ENCODE measurements at regions not wholly inside any gene's neighbourhood (a gene's known extent, or its start where the extent isn't known, plus 50 kb on each side); places are given as distances from the start of the nearest gene placed in this dataset.
"Not testable (repeated sequence)": the region's sequence is repeated elsewhere in the genome, so short reads cannot be mapped to it uniquely, and the experiment has no call there.

DNA sequence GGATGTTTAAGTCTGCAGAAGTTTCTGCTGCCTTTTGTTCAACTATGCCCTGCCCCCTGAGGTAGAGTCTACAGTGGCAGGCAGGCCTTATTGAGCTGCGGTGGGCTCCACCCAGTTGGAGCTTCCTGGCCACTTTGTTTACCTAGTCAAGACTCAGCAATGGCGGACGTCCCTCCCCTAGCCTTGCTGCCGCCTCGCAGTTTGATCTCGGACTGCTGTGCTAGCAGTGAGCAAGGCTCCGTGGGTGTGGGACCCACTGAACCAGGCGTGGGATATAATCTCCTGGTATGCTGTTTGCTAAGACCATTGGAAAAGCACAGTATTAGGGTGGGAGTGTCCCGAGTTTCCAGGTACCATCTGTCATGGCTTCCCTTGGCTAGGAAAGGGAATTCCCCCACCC lies 79.4 kb upstream of the RPS6KA6 start:
- CTCF ChIA-PET, result interaction anchor here (0.6 kb wide), 1 partner anchor 19 kb away, joined by 3 read pairs; no protein-coding TSS in a partner anchor
- H3K4me3 ChIP-seq (ENCODE audit: low read depth, low read length); H3K27ac ChIP-seq (ENCODE audit: extremely low read depth, low read depth, low read length); H3K4me1 ChIP-seq (ENCODE audit: control insufficient read depth, insufficient read depth, low read length); H3K36me3 ChIP-seq (ENCODE audit: control insufficient read depth in 2 of 2, insufficient read depth in 1 of 2, low read length in 2 of 2); H3K9me3 ChIP-seq (ENCODE audit: control insufficient read depth, insufficient read depth, low read depth, low read length); POLR2A ChIA-PET: not testable (repeated sequence)

DNA sequence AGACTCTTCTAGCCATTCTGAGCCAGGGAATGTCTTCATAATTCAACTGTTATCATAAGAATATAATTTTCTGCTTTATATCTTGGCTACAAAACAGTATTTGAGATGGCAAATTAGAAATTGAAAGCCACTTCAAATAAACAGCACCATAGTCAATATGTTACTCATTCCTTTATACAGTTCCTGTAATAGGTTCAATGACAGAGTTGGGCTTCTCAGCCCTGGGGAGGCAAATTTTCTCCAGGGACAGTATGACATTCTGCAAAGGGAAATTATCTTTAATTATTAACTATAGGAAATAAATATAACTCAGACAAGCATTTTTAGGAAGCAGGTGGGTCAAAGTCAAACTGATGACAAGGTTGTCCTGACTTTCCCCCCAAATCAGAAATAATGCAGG lies 71.9 kb upstream of the RPS6KA6 start:
- H3K4me3 ChIP-seq (ENCODE audit: low read depth, low read length), result no peak overlapping the region
- no peaks in the 10 kb centered on the region for H3K9me3 ChIP-seq (ENCODE audit: control insufficient read depth, insufficient read depth, low read depth, low read length)
- POLR2A ChIA-PET, result no interaction called here
- no peaks in the 10 kb centered on the region for H3K36me3 ChIP-seq (ENCODE audit: control insufficient read depth in 2 of 2, insufficient read depth in 1 of 2, low read length in 2 of 2)
- TF ChIP-seq ZNF529 (tag by site-specific recombination; IDR thresholded peaks at IDR 0.05; ENCODE audit: insufficient replicate concordance), result no peak
- no peak for TF ChIP-seq GLI4 (tag by site-specific recombination; IDR thresholded peaks at IDR 0.05)
- TF ChIP-seq, protein P1, sequence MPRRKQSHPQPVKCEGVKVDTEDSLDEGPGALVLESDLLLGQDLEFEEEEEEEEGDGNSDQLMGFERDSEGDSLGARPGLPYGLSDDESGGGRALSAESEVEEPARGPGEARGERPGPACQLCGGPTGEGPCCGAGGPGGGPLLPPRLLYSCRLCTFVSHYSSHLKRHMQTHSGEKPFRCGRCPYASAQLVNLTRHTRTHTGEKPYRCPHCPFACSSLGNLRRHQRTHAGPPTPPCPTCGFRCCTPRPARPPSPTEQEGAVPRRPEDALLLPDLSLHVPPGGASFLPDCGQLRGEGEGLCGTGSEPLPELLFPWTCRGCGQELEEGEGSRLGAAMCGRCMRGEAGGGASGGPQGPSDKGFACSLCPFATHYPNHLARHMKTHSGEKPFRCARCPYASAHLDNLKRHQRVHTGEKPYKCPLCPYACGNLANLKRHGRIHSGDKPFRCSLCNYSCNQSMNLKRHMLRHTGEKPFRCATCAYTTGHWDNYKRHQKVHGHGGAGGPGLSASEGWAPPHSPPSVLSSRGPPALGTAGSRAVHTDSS (tag by site-specific recombination; IDR thresholded peaks at IDR 0.05), result no peak
- TF ChIP-seq ZNF660 (tag by site-specific recombination; IDR thresholded peaks at IDR 0.05), result no peak
- TF ChIP-seq, protein P2, sequence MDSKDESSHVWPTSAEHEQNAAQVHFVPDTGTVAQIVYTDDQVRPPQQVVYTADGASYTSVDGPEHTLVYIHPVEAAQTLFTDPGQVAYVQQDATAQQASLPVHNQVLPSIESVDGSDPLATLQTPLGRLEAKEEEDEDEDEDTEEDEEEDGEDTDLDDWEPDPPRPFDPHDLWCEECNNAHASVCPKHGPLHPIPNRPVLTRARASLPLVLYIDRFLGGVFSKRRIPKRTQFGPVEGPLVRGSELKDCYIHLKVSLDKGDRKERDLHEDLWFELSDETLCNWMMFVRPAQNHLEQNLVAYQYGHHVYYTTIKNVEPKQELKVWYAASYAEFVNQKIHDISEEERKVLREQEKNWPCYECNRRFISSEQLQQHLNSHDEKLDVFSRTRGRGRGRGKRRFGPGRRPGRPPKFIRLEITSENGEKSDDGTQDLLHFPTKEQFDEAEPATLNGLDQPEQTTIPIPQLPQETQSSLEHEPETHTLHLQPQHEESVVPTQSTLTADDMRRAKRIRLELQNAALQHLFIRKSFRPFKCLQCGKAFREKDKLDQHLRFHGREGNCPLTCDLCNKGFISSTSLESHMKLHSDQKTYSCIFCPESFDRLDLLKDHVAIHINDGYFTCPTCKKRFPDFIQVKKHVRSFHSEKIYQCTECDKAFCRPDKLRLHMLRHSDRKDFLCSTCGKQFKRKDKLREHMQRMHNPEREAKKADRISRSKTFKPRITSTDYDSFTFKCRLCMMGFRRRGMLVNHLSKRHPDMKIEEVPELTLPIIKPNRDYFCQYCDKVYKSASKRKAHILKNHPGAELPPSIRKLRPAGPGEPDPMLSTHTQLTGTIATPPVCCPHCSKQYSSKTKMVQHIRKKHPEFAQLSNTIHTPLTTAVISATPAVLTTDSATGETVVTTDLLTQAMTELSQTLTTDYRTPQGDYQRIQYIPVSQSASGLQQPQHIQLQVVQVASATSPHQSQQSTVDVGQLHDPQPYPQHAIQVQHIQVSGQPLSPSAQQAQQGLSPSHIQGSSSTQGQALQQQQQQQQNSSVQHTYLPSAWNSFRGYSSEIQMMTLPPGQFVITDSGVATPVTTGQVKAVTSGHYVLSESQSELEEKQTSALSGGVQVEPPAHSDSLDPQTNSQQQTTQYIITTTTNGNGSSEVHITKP (tag by site-specific recombination; IDR thresholded peaks at IDR 0.05), result no peak
- TF ChIP-seq ZNF121 (tag by site-specific recombination; IDR thresholded peaks at IDR 0.05), result no peak
- TF ChIP-seq, protein P3, sequence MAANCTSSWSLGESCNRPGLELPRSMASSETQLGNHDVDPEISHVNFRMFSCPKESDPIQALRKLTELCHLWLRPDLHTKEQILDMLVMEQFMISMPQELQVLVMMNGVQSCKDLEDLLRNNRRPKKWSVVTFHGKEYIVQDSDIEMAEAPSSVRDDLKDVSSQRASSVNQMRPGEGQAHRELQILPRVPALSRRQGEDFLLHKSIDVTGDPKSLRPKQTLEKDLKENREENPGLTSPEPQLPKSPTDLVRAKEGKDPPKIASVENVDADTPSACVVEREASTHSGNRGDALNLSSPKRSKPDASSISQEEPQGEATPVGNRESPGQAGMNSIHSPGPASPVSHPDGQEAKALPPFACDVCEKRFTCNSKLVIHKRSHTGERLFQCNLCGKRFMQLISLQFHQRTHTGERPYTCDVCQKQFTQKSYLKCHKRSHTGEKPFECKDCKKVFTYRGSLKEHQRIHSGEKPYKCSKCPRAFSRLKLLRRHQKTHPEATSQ (tag by site-specific recombination; IDR thresholded peaks at IDR 0.05), result no peak
- TF ChIP-seq ZNF214 (tag by site-specific recombination; IDR thresholded peaks at IDR 0.05; ENCODE audit: borderline replicate concordance), result no peak
- no peak overlapping the region for H3K27ac ChIP-seq (ENCODE audit: extremely low read depth, low read depth, low read length)
- CTCF ChIA-PET, result no interaction called here
- H3K4me1 ChIP-seq (ENCODE audit: control insufficient read depth, insufficient read depth, low read length), result no peaks in the 10 kb centered on the region

DNA sequence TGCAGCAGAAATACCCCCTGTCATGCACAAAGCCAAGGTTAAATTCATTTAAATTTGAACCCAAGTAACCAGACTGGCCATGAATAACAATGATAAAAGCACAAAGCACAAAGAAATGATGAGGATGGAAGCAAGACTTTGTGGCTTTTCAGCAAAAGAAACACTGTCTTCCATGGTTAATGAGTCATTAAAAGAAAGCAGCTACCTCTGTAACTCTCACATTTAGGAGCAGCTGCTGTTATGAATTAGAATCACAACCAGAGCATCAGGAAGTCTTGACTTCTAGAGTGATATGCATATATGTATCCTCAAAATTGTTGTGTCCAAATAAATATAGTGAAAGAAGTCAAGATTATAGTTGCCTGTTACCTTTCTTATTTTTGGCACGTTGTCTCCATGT lies 70.7 kb upstream of the RPS6KA6 start:
- H3K4me1 ChIP-seq (ENCODE audit: control insufficient read depth, insufficient read depth, low read length), result no peaks in the 10 kb centered on the region
- no peaks in the 10 kb centered on the region for H3K36me3 ChIP-seq (ENCODE audit: control insufficient read depth in 2 of 2, insufficient read depth in 1 of 2, low read length in 2 of 2)
- ChIA-PET CTCF (no interaction called here), POLR2A (no interaction called here)
- H3K9me3 ChIP-seq (ENCODE audit: control insufficient read depth, insufficient read depth, low read depth, low read length), result no peaks in the 10 kb centered on the region
- H3K4me3 ChIP-seq (ENCODE audit: low read depth, low read length), result no peak overlapping the region
- no peak overlapping the region for H3K27ac ChIP-seq (ENCODE audit: extremely low read depth, low read depth, low read length)
- TF ChIP-seq ZNF416 (tag by site-specific recombination; IDR thresholded peaks at IDR 0.05), result no peak
- no peak for TF ChIP-seq ZBTB20 (tag by site-specific recombination; IDR thresholded peaks at IDR 0.05)
- no peak for TF ChIP-seq ZNF423 (tag by site-specific recombination; IDR thresholded peaks at IDR 0.05)
- TF ChIP-seq ZNF626 (tag by site-specific recombination; IDR thresholded peaks at IDR 0.05), result no peak
- TF ChIP-seq ZNF658 (tag by site-specific recombination; IDR thresholded peaks at IDR 0.05), result no peak

All from HEK293 (cell line).